Subcutaneous abdominal adipose tissue (tissue), 5 donors: ENCODE measurements at regions not wholly inside any gene's neighbourhood (a gene's known extent, or its start where the extent isn't known, plus 50 kb on each side); places are given as distances from the start of the nearest gene placed in this dataset.

Experiments
- H3K27ac ChIP-seq: one replicate; pipeline ENCODE4 v1.7.0; 2013; ENCODE audit warnings: low read depth, mild to moderate bottlenecking, inconsistent platforms, low read length, moderate library complexity
- H3K27me3 ChIP-seq, 5 donors: one replicate each; pipeline ENCODE4 v1.7.0; 2013; ENCODE audit warnings: low read length in 5 of 5, inconsistent platforms in 1 of 5; ENCODE audit not compliant: control insufficient read depth in 5 of 5, insufficient read depth in 4 of 5
- H3K36me3 ChIP-seq, 5 donors: one replicate each; pipeline ENCODE4 v1.7.0; 2013; ENCODE audit warnings: low read length in 5 of 5; ENCODE audit not compliant: control insufficient read depth in 5 of 5, insufficient read depth in 5 of 5
- H3K4me1 ChIP-seq, 5 donors: one replicate each; pipeline ENCODE4 v1.7.0; 2013; ENCODE audit warnings: low read length in 5 of 5, mild to moderate bottlenecking in 3 of 5, moderate library complexity in 1 of 5; ENCODE audit not compliant: control insufficient read depth in 5 of 5, insufficient read depth in 5 of 5
- H3K4me3 ChIP-seq, 5 donors: one replicate each; pipeline ENCODE4 v1.7.0; 2013; ENCODE audit warnings: low read length in 5 of 5, low read depth in 1 of 5
- H3K9ac ChIP-seq, 5 donors: one replicate each; pipeline ENCODE4 v1.7.0; 2013; ENCODE audit warnings: low read length in 5 of 5, mild to moderate bottlenecking in 4 of 5, moderate library complexity in 3 of 5
- H3K9me3 ChIP-seq, 5 donors: one replicate each; pipeline ENCODE4 v1.7.0; 2013; ENCODE audit warnings: low read length in 5 of 5; ENCODE audit not compliant: control insufficient read depth in 5 of 5
- donor health status: healthy.
- donor health status: healthy.
- donor health status: healthy.
- donor health status: healthy.
- donor health status: healthy.

DNA sequence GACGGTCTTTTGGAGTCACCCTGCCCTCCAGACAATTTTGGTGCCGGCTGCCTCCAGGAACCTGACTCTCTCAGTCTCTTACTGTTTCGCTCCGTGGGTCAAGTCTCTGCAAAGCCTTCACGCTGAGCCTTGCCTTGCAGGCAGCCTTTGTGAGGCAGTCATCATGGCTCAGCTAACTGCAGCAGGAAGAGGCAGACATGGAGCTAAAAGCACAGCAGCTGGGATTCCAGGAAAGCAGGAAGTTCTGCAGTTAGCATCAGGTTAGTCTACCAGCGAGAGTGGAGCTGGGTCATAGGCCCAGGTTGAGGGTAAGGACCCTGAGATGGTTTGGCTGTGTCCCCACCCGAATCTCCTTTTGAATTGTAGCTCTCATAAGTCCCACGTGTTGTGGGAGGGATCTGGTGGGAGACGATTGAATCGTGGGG is 305.4 kb downstream of the PCNX1 start:
- Histone ChIP-seq H3K4me1 (no peaks in the 10 kb centered on the region), H3K36me3 (no peaks in the 10 kb centered on the region), H3K9ac (no peak overlapping the region), H3K27me3 (peaks cover 0 to 3% (median 0%) of the 10 kb centered on the region in 5 donors), H3K27ac (no peak overlapping the region), H3K9me3 (peaks cover 0 to 8% (median 1%) of the 10 kb centered on the region in 5 donors), H3K4me3 (no peak overlapping the region)

DNA sequence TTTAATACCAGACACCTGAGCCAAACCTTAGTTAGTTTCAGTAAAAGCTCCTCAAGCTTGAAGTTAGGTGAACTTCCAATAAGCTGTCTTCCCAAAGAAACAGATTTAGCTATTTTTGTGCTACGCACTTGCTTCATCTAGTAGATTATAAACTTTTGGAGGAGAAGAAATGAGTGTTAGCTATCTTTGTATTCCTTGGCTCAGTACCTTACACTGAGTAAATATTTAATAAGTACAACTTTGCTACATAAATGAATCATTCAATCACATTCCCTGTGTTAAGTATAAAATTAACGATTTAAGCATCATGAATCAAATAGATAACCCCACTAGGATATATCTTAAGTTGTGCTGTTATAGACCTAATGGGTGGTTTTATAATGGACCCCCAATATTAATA is 307.0 kb downstream of the PCNX1 start:
- H3K36me3 ChIP-seq: no peaks in the 10 kb centered on the region
- no peaks in the 10 kb centered on the region for H3K4me1 ChIP-seq
- peaks cover 0 to 3% (median 0%) of the 10 kb centered on the region in 5 donors for H3K27me3 ChIP-seq
- H3K4me3 ChIP-seq: no peak overlapping the region
- no peak overlapping the region for H3K9ac ChIP-seq
- H3K27ac ChIP-seq: no peak overlapping the region
- H3K9me3 ChIP-seq: peaks cover 0 to 8% (median 3%) of the 10 kb centered on the region in 5 donors

DNA sequence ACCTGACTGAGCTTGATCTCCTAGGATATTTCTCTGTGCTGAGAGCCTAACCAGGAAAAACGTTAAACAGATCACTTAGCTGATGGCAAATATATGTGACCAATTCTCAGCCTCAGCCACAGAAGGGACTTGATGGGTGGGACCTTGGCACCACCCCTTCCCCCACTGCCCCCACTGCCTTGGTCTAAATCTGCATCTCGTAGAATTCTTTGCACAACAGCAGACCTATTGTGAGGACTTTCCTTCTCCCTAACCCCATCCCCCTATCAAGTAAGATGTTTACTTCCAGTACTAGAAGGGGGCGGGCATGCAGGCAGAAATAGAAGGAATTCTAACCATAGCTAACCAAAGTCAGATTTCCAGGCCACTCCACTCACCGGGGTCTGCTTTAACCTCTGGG is 313.2 kb downstream of the PCNX1 start:
- H3K27me3 ChIP-seq: no peaks in the 10 kb centered on the region
- H3K36me3 ChIP-seq: no peaks in the 10 kb centered on the region
- no peak overlapping the region for H3K27ac ChIP-seq
- H3K9me3 ChIP-seq: peaks cover 0 to 8% (median 3%) of the 10 kb centered on the region in 5 donors
- H3K9ac ChIP-seq: no peak overlapping the region
- peaks cover 0 to 3% (median 0%) of the 10 kb centered on the region in 5 donors for H3K4me1 ChIP-seq
- no peak overlapping the region for H3K4me3 ChIP-seq

DNA sequence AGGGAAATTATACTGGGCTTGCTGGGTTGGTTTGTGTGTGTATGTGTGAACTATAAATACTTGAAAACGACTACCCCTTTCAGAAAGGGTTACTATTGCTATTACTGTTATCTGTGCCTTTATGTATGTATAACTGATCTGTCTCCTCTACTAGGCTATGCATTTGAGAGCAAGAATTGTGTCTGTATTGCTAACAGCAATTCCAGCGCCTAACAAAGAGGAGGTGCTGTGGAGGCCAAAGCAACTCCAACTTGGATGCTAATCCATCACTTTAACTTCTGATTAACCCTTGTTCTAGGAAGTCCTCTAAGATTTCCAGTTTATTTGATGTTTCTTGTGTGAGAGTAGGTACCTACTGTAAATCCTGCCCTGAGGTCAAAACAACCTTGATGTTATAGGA is 313.9 kb downstream of the PCNX1 start:
- Histone ChIP-seq H3K36me3 (no peaks in the 10 kb centered on the region), H3K9ac (no peak overlapping the region), H3K9me3 (peaks cover 0 to 8% (median 3%) of the 10 kb centered on the region in 5 donors), H3K27me3 (no peaks in the 10 kb centered on the region), H3K4me3 (no peak overlapping the region), H3K27ac (no peak overlapping the region), H3K4me1 (peaks cover 0 to 3% (median 0%) of the 10 kb centered on the region in 5 donors)

DNA sequence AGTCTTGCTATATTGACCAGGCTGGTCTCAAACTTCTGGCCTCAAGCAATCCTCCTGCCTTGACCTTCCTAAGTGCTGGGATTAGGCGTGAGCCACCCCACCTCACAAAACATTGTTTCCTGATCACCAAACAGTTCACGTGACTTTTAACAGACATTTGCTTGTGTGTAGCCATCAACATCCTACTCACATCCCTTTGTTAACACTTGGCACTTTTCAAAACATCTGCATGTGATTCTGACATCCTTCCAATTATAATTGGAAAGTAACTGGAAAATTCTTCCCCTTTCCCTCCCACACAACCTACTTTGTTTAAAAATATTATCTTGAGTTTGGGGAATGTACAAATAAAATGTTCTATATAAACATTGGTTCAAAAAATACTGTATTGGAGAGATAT is 317.9 kb downstream of the PCNX1 start:
- Histone ChIP-seq H3K9me3 (no peaks in the 10 kb centered on the region), H3K36me3 (no peaks in the 10 kb centered on the region), H3K4me1 (peaks cover 0 to 3% (median 0%) of the 10 kb centered on the region in 5 donors), H3K27me3 (no peaks in the 10 kb centered on the region), H3K9ac (no peak overlapping the region), H3K27ac (no peak overlapping the region), H3K4me3 (no peak overlapping the region)

DNA sequence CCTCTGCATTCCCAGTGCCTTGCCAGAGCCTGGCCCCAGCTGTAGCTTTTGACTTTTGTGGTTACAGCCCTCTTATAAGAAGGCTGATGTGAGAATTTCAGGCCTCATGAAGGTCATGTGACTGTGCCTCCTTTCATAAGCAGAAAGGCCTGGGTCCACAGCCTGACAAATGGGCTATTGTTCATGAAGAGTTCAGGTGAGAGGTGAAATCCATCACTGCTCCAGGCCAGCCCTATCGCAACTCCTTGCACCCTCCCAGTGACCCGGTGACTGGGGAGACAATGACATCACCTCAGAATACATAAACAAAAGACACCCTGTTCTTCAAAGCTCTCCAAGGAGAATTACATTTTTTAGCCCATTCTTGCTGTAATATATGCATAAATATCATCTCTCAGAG is 321.5 kb downstream of the PCNX1 start:
- Histone ChIP-seq H3K27ac (no peak overlapping the region), H3K4me3 (no peak overlapping the region), H3K27me3 (peaks cover 0 to 2% (median 0%) of the 10 kb centered on the region in 5 donors), H3K4me1 (peaks cover 0 to 3% (median 0%) of the 10 kb centered on the region in 5 donors), H3K36me3 (no peaks in the 10 kb centered on the region), H3K9ac (no peak overlapping the region), H3K9me3 (no peaks in the 10 kb centered on the region)

DNA sequence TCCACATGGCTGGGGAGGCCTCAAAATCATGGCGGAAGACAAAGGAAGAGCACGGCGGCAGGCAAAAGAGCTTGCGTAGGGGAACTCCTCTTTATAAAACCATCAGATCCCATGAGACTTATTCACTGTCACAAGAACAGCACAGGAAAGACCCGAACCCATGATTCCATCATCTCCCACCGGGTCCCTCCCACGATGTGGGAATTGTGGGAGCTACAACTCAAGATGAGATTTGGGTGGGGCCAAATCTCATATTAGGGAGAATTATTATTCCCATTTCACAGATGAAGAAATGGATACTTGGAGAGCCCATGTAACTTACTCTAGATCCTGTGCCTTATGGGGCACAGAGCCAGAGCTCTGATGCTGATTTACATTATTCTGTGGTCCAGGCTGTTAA is 322.6 kb downstream of the PCNX1 start:
- H3K9me3 ChIP-seq: no peaks in the 10 kb centered on the region
- H3K27me3 ChIP-seq: peaks cover 0 to 2% (median 0%) of the 10 kb centered on the region in 5 donors

DNA sequence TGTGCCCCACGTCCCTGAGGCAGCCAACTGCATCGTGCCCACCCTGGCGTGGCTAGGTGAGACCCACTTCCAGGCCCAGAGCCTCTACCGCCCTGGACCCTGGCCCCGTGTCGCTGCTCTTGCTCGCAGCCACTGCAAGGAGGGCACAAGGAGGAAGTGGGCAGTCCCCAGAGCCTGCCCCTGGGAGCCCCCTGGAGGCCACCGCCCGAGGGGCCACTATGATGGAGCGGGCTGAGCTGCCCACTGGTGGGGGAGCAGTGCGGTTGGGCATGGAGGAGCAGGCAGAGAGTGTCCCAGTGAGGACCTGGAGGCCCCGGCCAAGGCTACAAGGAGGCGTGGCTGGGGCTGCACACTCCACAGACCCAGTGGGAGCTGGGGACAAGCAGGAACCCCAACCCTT is 323.6 kb downstream of the PCNX1 start:
- H3K4me3 ChIP-seq: no peak overlapping the region
- no peaks in the 10 kb centered on the region for H3K36me3 ChIP-seq
- H3K9ac ChIP-seq: no peak overlapping the region
- no peak overlapping the region for H3K27ac ChIP-seq
- no peaks in the 10 kb centered on the region for H3K9me3 ChIP-seq
- peaks cover 0 to 2% (median 0%) of the 10 kb centered on the region in 5 donors for H3K27me3 ChIP-seq
- H3K4me1 ChIP-seq: peaks cover 1 to 3% (median 2%) of the 10 kb centered on the region in 5 donors

More for the DNA sequence above, 322.6 kb downstream of the PCNX1 start:
- H3K9ac ChIP-seq: no peak overlapping the region
- H3K36me3 ChIP-seq: no peaks in the 10 kb centered on the region
- H3K4me1 ChIP-seq: peaks cover 0 to 3% (median 0%) of the 10 kb centered on the region in 5 donors
- H3K4me3 ChIP-seq: no peak overlapping the region
- H3K27ac ChIP-seq: no peak overlapping the region

DNA sequence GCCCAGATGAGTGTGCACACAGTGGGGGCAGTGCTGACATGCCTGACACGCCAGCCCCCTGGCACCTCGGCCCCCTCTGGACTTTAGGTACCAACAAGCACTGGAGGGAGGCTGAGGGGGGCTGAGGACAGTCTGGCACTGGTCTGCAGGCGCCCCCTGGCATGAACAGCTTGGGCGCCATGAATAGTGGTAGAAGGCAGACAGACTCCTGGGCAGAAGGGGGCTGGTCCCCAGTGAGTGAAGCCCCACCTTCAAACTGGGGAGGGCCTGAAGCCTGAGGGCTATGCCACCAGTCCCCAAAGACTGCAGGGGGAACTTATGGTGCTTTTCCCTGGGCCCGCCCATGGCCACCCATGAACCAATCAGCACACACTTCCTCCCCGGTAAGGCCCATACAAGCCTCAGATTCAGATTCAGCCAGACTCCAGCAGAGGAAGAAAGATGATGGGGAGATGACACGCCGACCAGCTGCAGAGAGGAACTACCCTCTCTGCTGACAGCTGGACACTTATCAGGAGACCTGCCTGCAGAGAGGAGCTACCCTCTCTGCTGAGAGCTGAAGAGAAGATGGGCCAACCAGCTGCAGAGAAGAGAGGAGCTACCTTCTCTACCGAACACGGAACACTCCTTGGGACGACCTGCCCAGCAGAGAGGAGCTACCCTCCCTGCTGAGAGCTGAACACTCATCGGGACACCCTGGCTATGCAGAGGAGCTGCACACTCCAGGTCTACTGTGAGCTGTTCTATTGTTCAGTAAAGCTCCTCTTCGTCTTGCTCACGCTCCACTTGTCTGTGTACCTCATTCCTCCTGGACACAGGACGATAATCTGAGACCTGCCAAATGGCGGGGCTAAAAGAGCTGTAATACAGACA is 324.5 kb downstream of the PCNX1 start:
- H3K9me3 ChIP-seq: no peaks in the 10 kb centered on the region
- no peaks in the 10 kb centered on the region for H3K36me3 ChIP-seq
- H3K27me3 ChIP-seq: peaks cover 0 to 2% (median 0%) of the 10 kb centered on the region in 5 donors
- no peak overlapping the region for H3K9ac ChIP-seq
- no peak overlapping the region for H3K27ac ChIP-seq
- H3K4me3 ChIP-seq: no peak overlapping the region
- H3K4me1 ChIP-seq: peaks cover 2 to 12% (median 7%) of the 10 kb centered on the region in 5 donors

DNA sequence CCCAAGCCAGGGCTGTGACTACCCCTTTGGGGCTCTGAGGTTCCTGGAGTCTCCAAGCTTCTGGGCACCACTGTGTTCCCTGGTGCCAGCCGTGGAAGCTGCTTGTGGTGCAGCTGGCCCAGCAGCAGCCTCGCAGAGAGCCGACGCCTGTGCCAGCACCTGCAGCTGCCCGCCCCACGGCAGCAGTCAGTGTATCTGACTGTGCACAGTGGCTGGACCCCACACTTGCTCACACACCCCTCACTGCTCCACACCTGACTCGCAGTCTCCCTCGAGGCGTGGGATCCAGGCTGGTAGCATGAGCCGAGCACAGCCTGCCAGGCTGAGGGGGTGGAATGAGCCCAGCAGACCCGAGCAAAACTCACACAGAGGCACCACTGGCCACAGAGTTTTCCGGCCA is 325.2 kb downstream of the PCNX1 start:
- peaks cover 2 to 12% (median 7%) of the 10 kb centered on the region in 5 donors for H3K4me1 ChIP-seq
- no peak overlapping the region for H3K4me3 ChIP-seq
- no peaks in the 10 kb centered on the region for H3K9me3 ChIP-seq
- H3K27ac ChIP-seq: no peak overlapping the region
- H3K27me3 ChIP-seq: peaks cover 0 to 2% (median 0%) of the 10 kb centered on the region in 5 donors
- no peak overlapping the region for H3K9ac ChIP-seq
- H3K36me3 ChIP-seq: no peaks in the 10 kb centered on the region
